ENCODE measurements at regions not wholly inside any gene's neighbourhood (a gene's known extent, or its start where the extent isn't known, plus 50 kb on each side); places are given as distances from the start of the nearest gene placed in this dataset.
A peak's percentile ranks its signal among the peaks of the same experiment; 100 is the strongest.

- DNase-seq = no peak
Observed at GRCh38 chr4:38347251-38347650, 316.7 kb upstream of the KLF3 start.

- no peak for DNase-seq
Observed at GRCh38 chr4:38354421-38354820, 309.6 kb upstream of the KLF3 start.

GRCh38 chr4:38354872-38355271 lies 309.1 kb upstream of the KLF3 start:
- DNase-seq = no peak

GRCh38 chr4:38356686-38357085 lies 307.3 kb upstream of the KLF3 start:
- DNase-seq = no peak

- no peak for DNase-seq
Observed at GRCh38 chr4:38357546-38357945, 306.5 kb upstream of the KLF3 start.

- no peak for DNase-seq
Observed at GRCh38 chr4:38359113-38359512, 304.9 kb upstream of the KLF3 start.

GRCh38 chr4:38360201-38360600 lies 303.8 kb upstream of the KLF3 start:
- no peak for DNase-seq

GRCh38 chr4:38364383-38364963 lies 299.5 kb upstream of the KLF3 start:
- DNase-seq = no peak

GRCh38 chr4:38365261-38365660 lies 298.7 kb upstream of the KLF3 start:
- no peak for DNase-seq

- no peak for DNase-seq
Observed at GRCh38 chr4:38365748-38366310, 298.2 kb upstream of the KLF3 start.

- no peak for DNase-seq
Observed at GRCh38 chr4:38366456-38366855, 297.5 kb upstream of the KLF3 start.

GRCh38 chr4:38366997-38367396 lies 297.0 kb upstream of the KLF3 start:
- no peak for DNase-seq

GRCh38 chr4:38367642-38368174 lies 296.3 kb upstream of the KLF3 start:
- no peak for DNase-seq

GRCh38 chr4:38368613-38369012 lies 295.4 kb upstream of the KLF3 start:
- peak; percentile 10 for DNase-seq

GRCh38 chr4:38371391-38371851 lies 292.6 kb upstream of the KLF3 start:
- DNase-seq = peak; percentile 52

GRCh38 chr4:38373375-38373774 lies 290.6 kb upstream of the KLF3 start:
- DNase-seq = no peak

- no peak for DNase-seq
Observed at GRCh38 chr4:38377195-38377594, 286.8 kb upstream of the KLF3 start.

GRCh38 chr4:38378478-38378877 lies 285.5 kb upstream of the KLF3 start:
- no peak for DNase-seq

GRCh38 chr4:38381788-38382187 lies 282.2 kb upstream of the KLF3 start:
- no peak for DNase-seq

GRCh38 chr4:38382520-38382919 lies 281.5 kb upstream of the KLF3 start:
- DNase-seq = no peak

GRCh38 chr4:38383646-38384121 lies 280.3 kb upstream of the KLF3 start:
- no peak for DNase-seq

- no peak for DNase-seq
Observed at GRCh38 chr4:38385093-38386004, 278.6 kb upstream of the KLF3 start.

GRCh38 chr4:38386005-38386551 lies 277.9 kb upstream of the KLF3 start:
- no peak for DNase-seq
